WTC11 (cell line): ENCODE measurements at regions not wholly inside any gene's neighbourhood (a gene's known extent, or its start where the extent isn't known, plus 50 kb on each side); places are given as distances from the start of the nearest gene placed in this dataset.

Source experiments
- ATAC-seq: fragments of 200-7000 bp; cut with Tn5 transposase; 2 replicates; pipeline ENCODE4 v1.10.0; 2021; ENCODE audit warnings: mild to moderate bottlenecking, moderate library complexity
- CTCF ChIA-PET: fragments of 300-600 bp; sonication (Branson Sonifier 250); formaldehyde crosslinking; loops from one replicate; lab custom pipeline; 2021; ENCODE audit warnings: antibody characterized with exemption; lab: Charles Lee
- POLR2A ChIA-PET: fragments of 350-600 bp; sonication (Branson Sonifier 250); formaldehyde crosslinking; loops from one replicate; lab custom pipeline; 2021; ENCODE audit warnings: antibody characterized with exemption; lab: Charles Lee
- DNase-seq: peaks from one replicate; pipeline ENCODE4 v3.0.0; 2021; ENCODE audit warnings: low spot score
- H3K27ac Mint-ChIP-seq: 2 replicates; pipeline ENCODE4 v1.8.0; 2021; ENCODE audit warnings: mixed read lengths
- H3K27me3 Mint-ChIP-seq: 2 replicates; pipeline ENCODE4 v1.8.0; 2021; ENCODE audit warnings: low read depth, mild to moderate bottlenecking, moderate library complexity, mixed read lengths
- H3K36me3 Mint-ChIP-seq: 2 replicates; pipeline ENCODE4 v1.8.0; 2021; ENCODE audit warnings: mixed read lengths
- H3K4me1 Mint-ChIP-seq: 2 replicates; pipeline ENCODE4 v1.8.0; 2022; ENCODE audit warnings: mixed read lengths
- H3K4me3 Mint-ChIP-seq: 2 replicates; pipeline ENCODE4 v1.8.0; 2021; ENCODE audit warnings: mild to moderate bottlenecking, moderate library complexity, mixed read lengths
- H3K9me3 Mint-ChIP-seq: 2 replicates; pipeline ENCODE4 v1.8.0; 2021; ENCODE audit warnings: mixed read lengths
- ATF1 ChIP-seq: sonication (generic); formaldehyde crosslinking; IDR thresholded peaks from 2 replicates; pipeline ENCODE4 v1.8.1; 2023; ENCODE audit warnings: mild to moderate bottlenecking, moderate library complexity, missing genetic modification reagents
- ATF2 ChIP-seq: sonication (generic); formaldehyde crosslinking; IDR thresholded peaks from 2 replicates; pipeline ENCODE4 v1.8.1; 2022; ENCODE audit warnings: low read depth, missing genetic modification reagents, borderline replicate concordance
- CDX4 ChIP-seq: fragments of 250-450 bp; sonication (Bioruptor Pico); IDR thresholded peaks from 2 replicates; pipeline ENCODE4 v1.9.0; 2021; ENCODE audit warnings: moderate library complexity, mild to moderate bottlenecking, inconsistent platforms, borderline replicate concordance
- CREB1 ChIP-seq: sonication (generic); formaldehyde crosslinking; IDR thresholded peaks from 2 replicates; pipeline ENCODE4 v1.8.0; 2023; ENCODE audit warnings: mild to moderate bottlenecking, missing genetic modification reagents
- ETV6 ChIP-seq: sonication (generic); formaldehyde crosslinking; IDR thresholded peaks from 2 replicates; pipeline ENCODE4 v1.8.1; 2022; ENCODE audit warnings: mild to moderate bottlenecking, missing genetic modification reagents
- FOXK1 ChIP-seq: sonication (generic); formaldehyde crosslinking; IDR thresholded peaks from 2 replicates; pipeline ENCODE4 v1.8.0; 2022; ENCODE audit warnings: mild to moderate bottlenecking, moderate library complexity, missing genetic modification reagents
- GRHL2 ChIP-seq: fragments of 250-450 bp; sonication (Bioruptor Pico); IDR thresholded peaks from 2 replicates; pipeline ENCODE4 v1.8.0; 2022; ENCODE audit warnings: mild to moderate bottlenecking, moderate library complexity; ENCODE audit not compliant: insufficient replicate concordance, severe bottlenecking
- GTF2I ChIP-seq: fragments of 250-450 bp; sonication (Bioruptor Pico); conservative IDR thresholded peaks from 2 replicates; pipeline ENCODE4 v1.4.0; 2021; ENCODE audit warnings: mild to moderate bottlenecking
- JUN ChIP-seq: sonication (generic); formaldehyde crosslinking; IDR thresholded peaks from 2 replicates; pipeline ENCODE4 v1.8.0; 2023; ENCODE audit warnings: mild to moderate bottlenecking, missing genetic modification reagents
- MAX ChIP-seq: sonication (generic); formaldehyde crosslinking; IDR thresholded peaks from 2 replicates; pipeline ENCODE4 v1.8.0; 2022; ENCODE audit warnings: mild to moderate bottlenecking, missing genetic modification reagents
- NFATC4 ChIP-seq: fragments of 250-450 bp; sonication (Bioruptor Pico); IDR thresholded peaks from 2 replicates; pipeline ENCODE4 v1.9.0; 2021; ENCODE audit warnings: mild to moderate bottlenecking
- PRRX2 ChIP-seq: fragments of 250-450 bp; sonication (Bioruptor Pico); IDR thresholded peaks from 2 replicates; pipeline ENCODE4 v1.8.0; 2021; ENCODE audit warnings: mild to moderate bottlenecking
- SOX15 ChIP-seq: fragments of 250-450 bp; sonication (Bioruptor Pico); IDR thresholded peaks from 2 replicates; pipeline ENCODE4 v1.9.0; 2021; ENCODE audit warnings: mild to moderate bottlenecking
- TF ChIP-seq, protein P1 (sequence below): fragments of 250-450 bp; sonication (Bioruptor Pico); IDR thresholded peaks from 2 replicates; pipeline ENCODE4 v1.9.0; 2021; ENCODE audit warnings: mild to moderate bottlenecking, borderline replicate concordance
- TF ChIP-seq, protein P2 (sequence below): sonication (generic); formaldehyde crosslinking; IDR thresholded peaks from 2 replicates; pipeline ENCODE4 v1.8.0; 2022; ENCODE audit warnings: mild to moderate bottlenecking, missing genetic modification reagents
- TF ChIP-seq, protein P3 (sequence below): sonication (generic); formaldehyde crosslinking; IDR thresholded peaks from 2 replicates; pipeline ENCODE4 v1.8.1; 2023; ENCODE audit warnings: mild to moderate bottlenecking, missing genetic modification reagents

- no peak for ATAC-seq
Measured at GRCh38 chr13:82822935-82823334, 1059.3 kb downstream of the SLITRK1 start.

More at GRCh38 chr13:82822935-82823334, 1059.3 kb downstream of the SLITRK1 start:
- CTCF ChIA-PET, result no interaction called here
- Mint-ChIP-seq H3K27ac (no peak overlapping the region), H3K27me3 (no peaks in the 10 kb centered on the region), H3K9me3 (peaks cover 11% of the 10 kb centered on the region)
- TF ChIP-seq PRRX2 (CRISPR knock-in tag), result no peak
- no peak for TF ChIP-seq FOXK1 (CRISPR knock-in tag)
- TF ChIP-seq, protein P1, sequence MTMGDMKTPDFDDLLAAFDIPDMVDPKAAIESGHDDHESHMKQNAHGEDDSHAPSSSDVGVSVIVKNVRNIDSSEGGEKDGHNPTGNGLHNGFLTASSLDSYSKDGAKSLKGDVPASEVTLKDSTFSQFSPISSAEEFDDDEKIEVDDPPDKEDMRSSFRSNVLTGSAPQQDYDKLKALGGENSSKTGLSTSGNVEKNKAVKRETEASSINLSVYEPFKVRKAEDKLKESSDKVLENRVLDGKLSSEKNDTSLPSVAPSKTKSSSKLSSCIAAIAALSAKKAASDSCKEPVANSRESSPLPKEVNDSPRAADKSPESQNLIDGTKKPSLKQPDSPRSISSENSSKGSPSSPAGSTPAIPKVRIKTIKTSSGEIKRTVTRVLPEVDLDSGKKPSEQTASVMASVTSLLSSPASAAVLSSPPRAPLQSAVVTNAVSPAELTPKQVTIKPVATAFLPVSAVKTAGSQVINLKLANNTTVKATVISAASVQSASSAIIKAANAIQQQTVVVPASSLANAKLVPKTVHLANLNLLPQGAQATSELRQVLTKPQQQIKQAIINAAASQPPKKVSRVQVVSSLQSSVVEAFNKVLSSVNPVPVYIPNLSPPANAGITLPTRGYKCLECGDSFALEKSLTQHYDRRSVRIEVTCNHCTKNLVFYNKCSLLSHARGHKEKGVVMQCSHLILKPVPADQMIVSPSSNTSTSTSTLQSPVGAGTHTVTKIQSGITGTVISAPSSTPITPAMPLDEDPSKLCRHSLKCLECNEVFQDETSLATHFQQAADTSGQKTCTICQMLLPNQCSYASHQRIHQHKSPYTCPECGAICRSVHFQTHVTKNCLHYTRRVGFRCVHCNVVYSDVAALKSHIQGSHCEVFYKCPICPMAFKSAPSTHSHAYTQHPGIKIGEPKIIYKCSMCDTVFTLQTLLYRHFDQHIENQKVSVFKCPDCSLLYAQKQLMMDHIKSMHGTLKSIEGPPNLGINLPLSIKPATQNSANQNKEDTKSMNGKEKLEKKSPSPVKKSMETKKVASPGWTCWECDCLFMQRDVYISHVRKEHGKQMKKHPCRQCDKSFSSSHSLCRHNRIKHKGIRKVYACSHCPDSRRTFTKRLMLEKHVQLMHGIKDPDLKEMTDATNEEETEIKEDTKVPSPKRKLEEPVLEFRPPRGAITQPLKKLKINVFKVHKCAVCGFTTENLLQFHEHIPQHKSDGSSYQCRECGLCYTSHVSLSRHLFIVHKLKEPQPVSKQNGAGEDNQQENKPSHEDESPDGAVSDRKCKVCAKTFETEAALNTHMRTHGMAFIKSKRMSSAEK (CRISPR knock-in tag), result no peak
- TF ChIP-seq CDX4 (CRISPR knock-in tag), result no peak
- no peak for TF ChIP-seq ATF1 (CRISPR knock-in tag)
- TF ChIP-seq JUN (CRISPR knock-in tag), result no peak
- no peak for TF ChIP-seq ATF2 (CRISPR knock-in tag)
- no peak for TF ChIP-seq MAX (CRISPR knock-in tag)
- no peak for TF ChIP-seq GRHL2 (CRISPR knock-in tag)
- TF ChIP-seq GTF2I, result no peak
- TF ChIP-seq CREB1 (CRISPR knock-in tag), result no peak
- TF ChIP-seq ETV6 (CRISPR knock-in tag), result no peak
- TF ChIP-seq, protein P2, sequence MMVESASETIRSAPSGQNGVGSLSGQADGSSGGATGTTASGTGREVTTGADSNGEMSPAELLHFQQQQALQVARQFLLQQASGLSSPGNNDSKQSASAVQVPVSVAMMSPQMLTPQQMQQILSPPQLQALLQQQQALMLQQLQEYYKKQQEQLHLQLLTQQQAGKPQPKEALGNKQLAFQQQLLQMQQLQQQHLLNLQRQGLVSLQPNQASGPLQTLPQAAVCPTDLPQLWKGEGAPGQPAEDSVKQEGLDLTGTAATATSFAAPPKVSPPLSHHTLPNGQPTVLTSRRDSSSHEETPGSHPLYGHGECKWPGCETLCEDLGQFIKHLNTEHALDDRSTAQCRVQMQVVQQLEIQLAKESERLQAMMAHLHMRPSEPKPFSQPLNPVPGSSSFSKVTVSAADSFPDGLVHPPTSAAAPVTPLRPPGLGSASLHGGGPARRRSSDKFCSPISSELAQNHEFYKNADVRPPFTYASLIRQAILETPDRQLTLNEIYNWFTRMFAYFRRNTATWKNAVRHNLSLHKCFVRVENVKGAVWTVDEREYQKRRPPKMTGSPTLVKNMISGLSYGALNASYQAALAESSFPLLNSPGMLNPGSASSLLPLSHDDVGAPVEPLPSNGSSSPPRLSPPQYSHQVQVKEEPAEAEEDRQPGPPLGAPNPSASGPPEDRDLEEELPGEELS (CRISPR knock-in tag), result no peak
- no peak for TF ChIP-seq NFATC4 (CRISPR knock-in tag)
- TF ChIP-seq, protein P3, sequence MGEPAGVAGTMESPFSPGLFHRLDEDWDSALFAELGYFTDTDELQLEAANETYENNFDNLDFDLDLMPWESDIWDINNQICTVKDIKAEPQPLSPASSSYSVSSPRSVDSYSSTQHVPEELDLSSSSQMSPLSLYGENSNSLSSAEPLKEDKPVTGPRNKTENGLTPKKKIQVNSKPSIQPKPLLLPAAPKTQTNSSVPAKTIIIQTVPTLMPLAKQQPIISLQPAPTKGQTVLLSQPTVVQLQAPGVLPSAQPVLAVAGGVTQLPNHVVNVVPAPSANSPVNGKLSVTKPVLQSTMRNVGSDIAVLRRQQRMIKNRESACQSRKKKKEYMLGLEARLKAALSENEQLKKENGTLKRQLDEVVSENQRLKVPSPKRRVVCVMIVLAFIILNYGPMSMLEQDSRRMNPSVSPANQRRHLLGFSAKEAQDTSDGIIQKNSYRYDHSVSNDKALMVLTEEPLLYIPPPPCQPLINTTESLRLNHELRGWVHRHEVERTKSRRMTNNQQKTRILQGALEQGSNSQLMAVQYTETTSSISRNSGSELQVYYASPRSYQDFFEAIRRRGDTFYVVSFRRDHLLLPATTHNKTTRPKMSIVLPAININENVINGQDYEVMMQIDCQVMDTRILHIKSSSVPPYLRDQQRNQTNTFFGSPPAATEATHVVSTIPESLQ, result no peak
- TF ChIP-seq SOX15 (CRISPR knock-in tag), result no peak
- TF ChIP-seq, all 79 proteins: peak for 0
- POLR2A ChIA-PET, result no interaction called here
- Mint-ChIP-seq H3K4me1 (no peaks in the 10 kb centered on the region), H3K36me3 (0 out of 2 replicates have a peak, but pooled peaks cover 3% of the 10 kb centered on the region), H3K4me3 (no peak overlapping the region)
- no peak for DNase-seq
